Esophagus squamous epithelium (tissue), 5 donors: ENCODE measurements at regions not wholly inside any gene's neighbourhood (a gene's known extent, or its start where the extent isn't known, plus 50 kb on each side); places are given as distances from the start of the nearest gene placed in this dataset.

Experiments used
- DNase-seq: peaks from one replicate; lab custom pipeline; 2025; lab: John Stamatoyannopoulos, UW
- H3K27ac ChIP-seq, 4 donors: fragments of 200-600 bp; sonication (generic); one replicate each; pipeline ENCODE4 v1.5.1; 2016 to 2019; ENCODE audit warnings: mild to moderate bottlenecking in 1 of 4
- H3K27me3 ChIP-seq, 4 donors: fragments of 200-600 bp; sonication (generic); 1 replicate in 3 of 4; 2 replicates in 1 of 4; pipeline versions ENCODE4 v1.5.1 to v1.6.0; 2017 to 2021; ENCODE audit warnings: antibody characterized with exemption in 1 of 4
- H3K36me3 ChIP-seq, 3 donors: fragments of 200-600 bp; sonication (generic); one replicate each; pipeline ENCODE4 v1.5.1; 2016 to 2019
- H3K4me1 ChIP-seq, 3 donors: fragments of 200-600 bp; sonication (generic); one replicate each; pipeline ENCODE4 v1.5.1; 2017 to 2019
- H3K4me3 ChIP-seq, 4 donors: fragments of 200-600 bp; sonication (generic); 1 replicate in 3 of 4; 2 replicates in 1 of 4; pipeline ENCODE4 v1.5.1; 2016 to 2019; ENCODE audit warnings: mild to moderate bottlenecking in 2 of 4, moderate library complexity in 1 of 4
- H3K9me3 ChIP-seq, 3 donors: fragments of 200-600 bp; sonication (generic); one replicate each; pipeline ENCODE4 v1.5.1; 2016 to 2019
- CTCF ChIP-seq, 6 experiments: fragments of 450-650 bp in 4 of 6; fragments of 200-600 bp in 2 of 6; sonication (generic) in 2 of 6; IDR thresholded peaks; one replicate each; pipeline ENCODE4 v1.5.1; 2016 to 2019; ENCODE audit warnings: antibody characterized with exemption in 6 of 6, mild to moderate bottlenecking in 4 of 6, moderate library complexity in 4 of 6
- POLR2A ChIP-seq, 4 donors: fragments of 450-650 bp; IDR thresholded peaks; one replicate each; pipeline ENCODE4 v1.6.1; 2017; ENCODE audit warnings: antibody characterized with exemption in 4 of 4, mild to moderate bottlenecking in 4 of 4, moderate library complexity in 3 of 4
- WGBS, 2 donors: methylation state at CpG; one replicate each; pipeline ENCODE4 v1.1.5; 2018; 5-methylcytosine and 5-hydroxymethylcytosine counted together
- intact Hi-C: fragments of 100-400 bp; cut with DNase I; formaldehyde crosslinking; loops from one replicate; pipeline ENCODE4 v1.15.0; 2022
- donor health status: DM: yes; HTN: yes; CAD: no.

GRCh38 chr3:191783024-191783423, 322.1 kb downstream of the PYDC2 start:
- TF ChIP-seq CTCF (IDR thresholded peaks at IDR 0.05), result no peak
- no peak for TF ChIP-seq POLR2A (IDR thresholded peaks at IDR 0.05)
- Histone ChIP-seq H3K27me3 (no peaks in the 10 kb centered on the region), H3K4me1 (no peaks in the 10 kb centered on the region), H3K36me3 (no peaks in the 10 kb centered on the region), H3K27ac (no peak overlapping the region), H3K9me3 (no peaks in the 10 kb centered on the region), H3K4me3 (no peak overlapping the region)
- no peak for DNase-seq
- intact Hi-C loops, result no loop called here

GRCh38 chr3:191790934-191791333, 330.0 kb downstream of the PYDC2 start:
- Histone ChIP-seq H3K27me3 (no peaks in the 10 kb centered on the region), H3K27ac (no peak overlapping the region), H3K36me3 (no peaks in the 10 kb centered on the region), H3K4me3 (no peak overlapping the region), H3K4me1 (no peaks in the 10 kb centered on the region), H3K9me3 (peaks cover 0 to 10% (median 0%) of the 10 kb centered on the region in 3 donors)
- DNase-seq, result no peak
- WGBS, 2 donors, result 94% methylated on average over 1 of the region's 1 CpG
- intact Hi-C loops, result no loop called here
- TF ChIP-seq CTCF (IDR thresholded peaks at IDR 0.05) (no peak), POLR2A (IDR thresholded peaks at IDR 0.05) (no peak)

GRCh38 chr3:191792580-191792979, 331.6 kb downstream of the PYDC2 start:
- TF ChIP-seq CTCF (IDR thresholded peaks at IDR 0.05) (no peak), POLR2A (IDR thresholded peaks at IDR 0.05) (no peak)
- no peak overlapping the region for H3K4me3 ChIP-seq
- intact Hi-C loops, result no loop called here
- H3K27ac ChIP-seq, result no peak overlapping the region
- H3K27me3 ChIP-seq, result no peaks in the 10 kb centered on the region
- no peaks in the 10 kb centered on the region for H3K4me1 ChIP-seq
- no peak for DNase-seq
- H3K9me3 ChIP-seq, result peaks cover 0 to 10% (median 0%) of the 10 kb centered on the region in 3 donors
- no peaks in the 10 kb centered on the region for H3K36me3 ChIP-seq
- 33 to 34% methylated on average over 2 of the region's 2 CpGs for WGBS, 2 donors

DNA sequence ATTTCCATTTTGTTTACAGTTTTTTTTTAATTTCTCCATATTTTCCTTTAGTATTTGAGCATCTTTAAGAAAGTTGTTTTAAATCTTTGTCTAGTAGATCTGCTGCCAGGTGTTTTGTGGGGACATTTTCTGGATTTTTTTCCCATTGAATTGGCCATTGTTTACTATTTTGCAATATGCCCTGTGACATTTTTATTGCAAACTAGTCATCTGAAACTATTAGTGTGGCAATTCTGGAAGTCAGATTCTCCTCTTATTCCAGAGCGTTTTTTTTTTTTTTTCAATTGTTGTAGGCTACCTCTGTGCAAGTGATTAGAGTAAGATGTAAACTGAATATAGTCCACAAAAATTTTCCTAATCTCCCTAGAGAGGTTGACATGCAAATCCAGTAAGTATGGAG, 334.2 kb downstream of the PYDC2 start:
- WGBS, 2 donors, result 88% methylated on average over 1 of the region's 1 CpG
- intact Hi-C loops, result no loop called here

GRCh38 chr3:191797271-191797670, 336.3 kb downstream of the PYDC2 start:
- H3K27ac ChIP-seq, result no peak overlapping the region
- H3K4me3 ChIP-seq, result no peak overlapping the region
- H3K27me3 ChIP-seq, result no peaks in the 10 kb centered on the region
- H3K36me3 ChIP-seq, result no peaks in the 10 kb centered on the region
- no peaks in the 10 kb centered on the region for H3K4me1 ChIP-seq
- WGBS, 2 donors, result 85 to 88% methylated on average over 3 of the region's 3 CpGs
- peaks cover 0 to 10% (median 4%) of the 10 kb centered on the region in 3 donors for H3K9me3 ChIP-seq
- no peak for DNase-seq
- TF ChIP-seq POLR2A (IDR thresholded peaks at IDR 0.05) (no peak), CTCF (IDR thresholded peaks at IDR 0.05) (no peak)
- intact Hi-C loops, result no loop called here

More for the DNA sequence above, 334.2 kb downstream of the PYDC2 start:
- H3K4me1 ChIP-seq, result no peaks in the 10 kb centered on the region
- no peak overlapping the region for H3K4me3 ChIP-seq
- no peaks in the 10 kb centered on the region for H3K36me3 ChIP-seq
- peaks cover 0 to 10% (median 0%) of the 10 kb centered on the region in 3 donors for H3K9me3 ChIP-seq
- TF ChIP-seq CTCF (IDR thresholded peaks at IDR 0.05), result no peak
- no peak for TF ChIP-seq POLR2A (IDR thresholded peaks at IDR 0.05)
- no peaks in the 10 kb centered on the region for H3K27me3 ChIP-seq
- H3K27ac ChIP-seq, result no peak overlapping the region
- DNase-seq, result no peak
